GM12891 (cell line): ENCODE measurements at regions not wholly inside any gene's neighbourhood (a gene's known extent, or its start where the extent isn't known, plus 50 kb on each side); places are given as distances from the start of the nearest gene placed in this dataset.

Experiments used
- PAX5 ChIP-seq: IDR thresholded peaks from 2 replicates; pipeline ENCODE4 v1.6.1; 2011; ENCODE audit warnings: low read length, moderate library complexity, mild to moderate bottlenecking; ENCODE audit not compliant: insufficient read depth, severe bottlenecking
- POLR2A ChIP-seq: IDR thresholded peaks from 2 replicates; pipeline ENCODE4 v1.6.1; 2011; ENCODE audit warnings: low read depth, low read length, control low read depth
- POLR2AphosphoS5 ChIP-seq: IDR thresholded peaks from 2 replicates; pipeline ENCODE4 v1.6.1; 2011; ENCODE audit warnings: low read depth, low read length, control low read depth
- SPI1 ChIP-seq: IDR thresholded peaks from 2 replicates; pipeline ENCODE4 v1.6.1; 2011; ENCODE audit warnings: low read depth, low read length, control low read depth
- TAF1 ChIP-seq: IDR thresholded peaks from 2 replicates; pipeline ENCODE4 v1.6.1; 2011; ENCODE audit warnings: low read depth, low read length, control low read depth

GRCh38 chr9:14529054-14529453, 164.2 kb downstream of the ZDHHC21 start:
- TF ChIP-seq TAF1: no peak
- TF ChIP-seq POLR2AphosphoS5: no peak
- TF ChIP-seq POLR2A: no peak
- TF ChIP-seq SPI1: no peak
- TF ChIP-seq PAX5: no peak
